Upper lobe of left lung (tissue), 4 donors: ENCODE measurements at regions not wholly inside any gene's neighbourhood (a gene's known extent, or its start where the extent isn't known, plus 50 kb on each side); places are given as distances from the start of the nearest gene placed in this dataset.

Experiments
- CTCF ChIP-seq, 6 experiments: fragments of 450-650 bp in 4 of 6; fragments of 200-600 bp in 2 of 6; sonication (generic) in 2 of 6; IDR thresholded peaks; one replicate each; pipeline ENCODE4 v1.5.1; 2016 to 2019; ENCODE audit warnings: antibody characterized with exemption in 6 of 6
- EP300 ChIP-seq, 4 donors: sonication (generic); formaldehyde crosslinking; IDR thresholded peaks; one replicate each; pipeline ENCODE4 v1.5.1; 2017; ENCODE audit warnings: antibody characterized with exemption in 4 of 4, control low read depth in 2 of 4
- POLR2A ChIP-seq, 4 donors: fragments of 450-650 bp; IDR thresholded peaks; one replicate each; pipeline ENCODE4 v1.5.1; 2016 to 2017; ENCODE audit warnings: antibody characterized with exemption in 4 of 4, mild to moderate bottlenecking in 2 of 4
- POLR2AphosphoS5 ChIP-seq, 2 donors: sonication (generic); formaldehyde crosslinking; IDR thresholded peaks; one replicate each; pipeline ENCODE4 v1.5.1; 2017; ENCODE audit warnings: antibody characterized with exemption in 2 of 2

GRCh38 chr2:220708366-220708765 is 863.7 kb downstream of the EPHA4 start:
- TF ChIP-seq CTCF (IDR thresholded peaks at IDR 0.05) (no peak), EP300 (IDR thresholded peaks at IDR 0.05) (no peak), POLR2A (IDR thresholded peaks at IDR 0.05) (no peak), POLR2AphosphoS5 (IDR thresholded peaks at IDR 0.05) (no peak)
